ENCODE measurements at regions not wholly inside any gene's neighbourhood (a gene's known extent, or its start where the extent isn't known, plus 50 kb on each side); places are given as distances from the start of the nearest gene placed in this dataset.

DNA sequence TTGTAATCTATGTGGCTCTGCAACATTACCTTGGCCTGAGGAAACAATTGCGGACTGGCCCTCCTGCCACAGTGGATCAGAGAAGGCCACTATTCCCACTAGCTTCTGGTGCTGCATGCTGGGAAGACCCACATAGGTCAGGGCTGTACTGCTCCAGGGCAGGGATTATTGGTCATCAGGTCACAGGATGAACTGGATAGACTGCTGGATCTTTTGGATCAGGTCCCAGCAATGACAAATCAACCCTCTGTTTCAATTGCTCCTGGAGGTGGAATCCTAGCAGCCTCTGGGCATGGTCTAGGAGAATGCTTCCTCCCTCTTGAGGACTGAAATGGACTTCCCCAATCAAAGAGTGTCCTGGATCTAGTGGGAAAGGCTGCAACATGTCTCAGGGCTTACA lies 66.7 kb upstream of the PHF24 start:
- Histone ChIP-seq H3K9me3 (ENCODE audit: control insufficient read depth in 4 of 4, low read length in 3 of 4) (no peaks in the 10 kb centered on the region), H3K36me3 (ENCODE audit: control insufficient read depth in 4 of 4, insufficient read depth in 3 of 4, low read depth in 1 of 4, low read length in 3 of 4) (no peaks in the 10 kb centered on the region), H3K4me3 (ENCODE audit: low read depth in 1 of 3, low read length in 3 of 3) (no peak overlapping the region), H3K4me1 (ENCODE audit: control insufficient read depth in 4 of 4, insufficient read depth in 4 of 4, low read length in 3 of 4) (no peaks in the 10 kb centered on the region), H3K27me3 (ENCODE audit: control insufficient read depth in 4 of 4, insufficient read depth in 4 of 4, low read length in 3 of 4) (no peaks in the 10 kb centered on the region), H3K9ac (ENCODE audit: low read depth in 1 of 2, low read length in 2 of 2) (no peak overlapping the region), H3K27ac (ENCODE audit: low read depth in 1 of 2, low read length in 2 of 2) (no peak overlapping the region)
- DNase-seq (ENCODE audit: low spot score): no peak
- TF ChIP-seq SP1 (IDR thresholded peaks at IDR 0.05) (no peak), YY1 (IDR thresholded peaks at IDR 0.05) (no peak), HNF4A (conservative IDR thresholded peaks at IDR 0.05) (no peak), FOXA2 (IDR thresholded peaks at IDR 0.05) (no peak), HNF4G (IDR thresholded peaks at IDR 0.05) (no peak), GABPA (IDR thresholded peaks at IDR 0.05 in 1 of 2, conservative IDR thresholded peaks at IDR 0.05 in 1 of 2) (no peak), REST (IDR thresholded peaks at IDR 0.05) (no peak), FOXA1 (IDR thresholded peaks at IDR 0.05) (no peak), RXRA (IDR thresholded peaks at IDR 0.05) (no peak)
- TF ChIP-seq, protein P1, sequence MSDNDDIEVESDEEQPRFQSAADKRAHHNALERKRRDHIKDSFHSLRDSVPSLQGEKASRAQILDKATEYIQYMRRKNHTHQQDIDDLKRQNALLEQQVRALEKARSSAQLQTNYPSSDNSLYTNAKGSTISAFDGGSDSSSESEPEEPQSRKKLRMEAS (IDR thresholded peaks at IDR 0.05): no peak
- 97% methylated on average over 1 of the region's 1 CpG for WGBS

DNA sequence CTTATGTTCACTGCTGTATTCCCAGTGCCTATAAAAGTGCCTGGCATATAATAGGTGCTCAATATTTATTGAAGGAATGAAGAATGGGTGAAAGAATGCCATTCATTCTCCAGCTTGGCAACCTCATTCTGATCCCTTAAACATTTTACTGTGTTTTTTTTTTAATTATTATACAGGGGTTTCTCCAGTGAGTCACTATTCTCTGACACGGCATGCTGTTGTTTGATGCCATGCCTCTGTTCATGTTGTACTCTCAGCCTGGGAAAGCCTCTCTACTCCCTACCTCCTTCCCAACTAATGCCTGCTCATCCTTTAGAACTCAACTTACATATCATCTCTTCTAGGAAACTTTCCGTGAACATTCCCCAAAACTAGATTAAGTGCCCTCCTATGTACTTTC lies 70.2 kb upstream of the PHF24 start:
- 45% methylated on average over 2 of the region's 2 CpGs for WGBS
- no peak overlapping the region for H3K9ac ChIP-seq (ENCODE audit: low read depth in 1 of 2, low read length in 2 of 2)
- H3K4me1 ChIP-seq (ENCODE audit: control insufficient read depth in 4 of 4, insufficient read depth in 4 of 4, low read length in 3 of 4): no peaks in the 10 kb centered on the region
- no peaks in the 10 kb centered on the region for H3K9me3 ChIP-seq (ENCODE audit: control insufficient read depth in 4 of 4, low read length in 3 of 4)
- DNase-seq (ENCODE audit: low spot score): no peak
- H3K27ac ChIP-seq (ENCODE audit: low read depth in 1 of 2, low read length in 2 of 2): no peak overlapping the region
- H3K36me3 ChIP-seq (ENCODE audit: control insufficient read depth in 4 of 4, insufficient read depth in 3 of 4, low read depth in 1 of 4, low read length in 3 of 4): no peaks in the 10 kb centered on the region
- H3K4me3 ChIP-seq (ENCODE audit: low read depth in 1 of 3, low read length in 3 of 3): no peak overlapping the region
- H3K27me3 ChIP-seq (ENCODE audit: control insufficient read depth in 4 of 4, insufficient read depth in 4 of 4, low read length in 3 of 4): no peaks in the 10 kb centered on the region
- TF ChIP-seq HNF4G (IDR thresholded peaks at IDR 0.05): no peak
- no peak for TF ChIP-seq HNF4A (conservative IDR thresholded peaks at IDR 0.05)
- no peak for TF ChIP-seq SP1 (IDR thresholded peaks at IDR 0.05)
- no peak for TF ChIP-seq NR2F2 (IDR thresholded peaks at IDR 0.05)
- TF ChIP-seq GABPA (IDR thresholded peaks at IDR 0.05 in 1 of 2, conservative IDR thresholded peaks at IDR 0.05 in 1 of 2): no peak

DNA sequence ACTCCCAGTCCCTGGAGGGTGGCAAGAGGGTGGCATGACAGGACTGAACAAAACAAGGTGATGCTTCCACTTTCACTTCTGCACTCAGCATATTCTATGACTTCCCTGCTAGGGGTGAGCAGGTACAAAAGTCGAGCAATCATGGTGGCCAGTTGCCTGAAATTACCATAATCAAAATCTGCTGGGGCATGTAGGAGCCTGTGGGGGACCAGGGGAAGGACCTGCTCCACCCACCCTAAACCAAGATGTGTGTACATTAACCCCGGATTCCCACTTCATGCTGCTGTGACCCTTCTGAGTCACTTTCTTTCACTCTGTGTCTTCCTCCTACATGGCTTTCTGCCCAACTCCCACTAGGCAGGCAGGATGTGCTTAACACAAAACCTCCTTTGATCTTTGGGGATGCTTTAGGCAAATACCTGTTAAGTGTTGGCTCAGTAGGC lies 73.3 kb upstream of the PHF24 start:
- no peak for TF ChIP-seq HNF4G (IDR thresholded peaks at IDR 0.05)
- TF ChIP-seq, protein P2, sequence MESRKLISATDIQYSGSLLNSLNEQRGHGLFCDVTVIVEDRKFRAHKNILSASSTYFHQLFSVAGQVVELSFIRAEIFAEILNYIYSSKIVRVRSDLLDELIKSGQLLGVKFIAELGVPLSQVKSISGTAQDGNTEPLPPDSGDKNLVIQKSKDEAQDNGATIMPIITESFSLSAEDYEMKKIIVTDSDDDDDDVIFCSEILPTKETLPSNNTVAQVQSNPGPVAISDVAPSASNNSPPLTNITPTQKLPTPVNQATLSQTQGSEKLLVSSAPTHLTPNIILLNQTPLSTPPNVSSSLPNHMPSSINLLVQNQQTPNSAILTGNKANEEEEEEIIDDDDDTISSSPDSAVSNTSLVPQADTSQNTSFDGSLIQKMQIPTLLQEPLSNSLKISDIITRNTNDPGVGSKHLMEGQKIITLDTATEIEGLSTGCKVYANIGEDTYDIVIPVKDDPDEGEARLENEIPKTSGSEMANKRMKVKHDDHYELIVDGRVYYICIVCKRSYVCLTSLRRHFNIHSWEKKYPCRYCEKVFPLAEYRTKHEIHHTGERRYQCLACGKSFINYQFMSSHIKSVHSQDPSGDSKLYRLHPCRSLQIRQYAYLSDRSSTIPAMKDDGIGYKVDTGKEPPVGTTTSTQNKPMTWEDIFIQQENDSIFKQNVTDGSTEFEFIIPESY (IDR thresholded peaks at IDR 0.05): no peak
- no peak for TF ChIP-seq CTCF (IDR thresholded peaks at IDR 0.05; ENCODE audit: low read depth, low read length, missing input control)
- no peak for TF ChIP-seq EGR1 (IDR thresholded peaks at IDR 0.05; ENCODE audit: low read depth in 2 of 2)
- no peak for TF ChIP-seq FOXA2 (IDR thresholded peaks at IDR 0.05)
- 67% methylated on average over 2 of the region's 2 CpGs for WGBS
- no peak for DNase-seq (ENCODE audit: low spot score)
- no peaks in the 10 kb centered on the region for H3K36me3 ChIP-seq (ENCODE audit: control insufficient read depth in 4 of 4, insufficient read depth in 3 of 4, low read depth in 1 of 4, low read length in 3 of 4)
- H3K4me3 ChIP-seq (ENCODE audit: low read depth in 1 of 3, low read length in 3 of 3): no peak overlapping the region
- H3K27me3 ChIP-seq (ENCODE audit: control insufficient read depth in 4 of 4, insufficient read depth in 4 of 4, low read length in 3 of 4): no peaks in the 10 kb centered on the region
- no peaks in the 10 kb centered on the region for H3K4me1 ChIP-seq (ENCODE audit: control insufficient read depth in 4 of 4, insufficient read depth in 4 of 4, low read length in 3 of 4)
- H3K9me3 ChIP-seq (ENCODE audit: control insufficient read depth in 4 of 4, low read length in 3 of 4): no peaks in the 10 kb centered on the region
- H3K27ac ChIP-seq (ENCODE audit: low read depth in 1 of 2, low read length in 2 of 2): no peak overlapping the region
- H3K9ac ChIP-seq (ENCODE audit: low read depth in 1 of 2, low read length in 2 of 2): no peak overlapping the region

Measured in liver (tissue), 8 donors.